Left ventricle myocardium inferior (tissue), 1 donor: ENCODE measurements at regions not wholly inside any gene's neighbourhood (a gene's known extent, or its start where the extent isn't known, plus 50 kb on each side); places are given as distances from the start of the nearest gene placed in this dataset.
"Not testable (repeated sequence)": the region's sequence is repeated elsewhere in the genome, so short reads cannot be mapped to it uniquely, and the experiment has no call there.

Source experiments
- DNase-seq: peaks from one replicate; pipeline ENCODE4 v3.0.0-alpha.2; 2020
- H3K27ac ChIP-seq: fragments of 200-600 bp; replicated peaks from 2 replicates; pipeline ENCODE4 v1.8.0; 2021
- H3K27me3 ChIP-seq: fragments of 200-600 bp; 2 replicates; pipeline ENCODE4 v1.8.0; 2021; ENCODE audit warnings: low read depth
- H3K36me3 ChIP-seq: fragments of 200-600 bp; 2 replicates; pipeline ENCODE4 v1.8.0; 2021
- H3K4me1 ChIP-seq: fragments of 200-600 bp; 2 replicates; pipeline ENCODE4 v1.8.0; 2021
- H3K4me3 ChIP-seq: fragments of 200-600 bp; 2 replicates; pipeline ENCODE4 v1.8.0; 2021; ENCODE audit warnings: mild to moderate bottlenecking, moderate library complexity
- H3K9me3 ChIP-seq: fragments of 200-600 bp; replicated peaks from 2 replicates; pipeline ENCODE4 v1.8.0; 2021
- intact Hi-C: fragments of 100-400 bp; cut with micrococcal nuclease; formaldehyde crosslinking; loops from one replicate; pipeline ENCODE4 v1.11.0; 2022
- TF ChIP-seq, protein P1 (sequence below): fragments of 200-600 bp; IDR thresholded peaks from 2 replicates; pipeline ENCODE4 v1.8.0; 2021; ENCODE audit warnings: antibody characterized with exemption, mild to moderate bottlenecking, borderline replicate concordance
- donor health status: DM: no; HTN: yes; CAD: no; lungs with severe emphysema.

- Histone ChIP-seq H3K4me3 (no peak overlapping the region), H3K27ac (no peak overlapping the region), H3K27me3 (no peaks in the 10 kb centered on the region), H3K9me3 (no peaks in the 10 kb centered on the region), H3K4me1 (no peaks in the 10 kb centered on the region), H3K36me3 (no peaks in the 10 kb centered on the region)
- TF ChIP-seq, protein P1, sequence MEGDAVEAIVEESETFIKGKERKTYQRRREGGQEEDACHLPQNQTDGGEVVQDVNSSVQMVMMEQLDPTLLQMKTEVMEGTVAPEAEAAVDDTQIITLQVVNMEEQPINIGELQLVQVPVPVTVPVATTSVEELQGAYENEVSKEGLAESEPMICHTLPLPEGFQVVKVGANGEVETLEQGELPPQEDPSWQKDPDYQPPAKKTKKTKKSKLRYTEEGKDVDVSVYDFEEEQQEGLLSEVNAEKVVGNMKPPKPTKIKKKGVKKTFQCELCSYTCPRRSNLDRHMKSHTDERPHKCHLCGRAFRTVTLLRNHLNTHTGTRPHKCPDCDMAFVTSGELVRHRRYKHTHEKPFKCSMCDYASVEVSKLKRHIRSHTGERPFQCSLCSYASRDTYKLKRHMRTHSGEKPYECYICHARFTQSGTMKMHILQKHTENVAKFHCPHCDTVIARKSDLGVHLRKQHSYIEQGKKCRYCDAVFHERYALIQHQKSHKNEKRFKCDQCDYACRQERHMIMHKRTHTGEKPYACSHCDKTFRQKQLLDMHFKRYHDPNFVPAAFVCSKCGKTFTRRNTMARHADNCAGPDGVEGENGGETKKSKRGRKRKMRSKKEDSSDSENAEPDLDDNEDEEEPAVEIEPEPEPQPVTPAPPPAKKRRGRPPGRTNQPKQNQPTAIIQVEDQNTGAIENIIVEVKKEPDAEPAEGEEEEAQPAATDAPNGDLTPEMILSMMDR = no peak
- intact Hi-C loops = no loop called here
- DNase-seq = no peak
Measured at GRCh38 chrX:39491548-39492297, 606.0 kb downstream of the BCOR start.

- H3K27me3 ChIP-seq = no peaks in the 10 kb centered on the region
- intact Hi-C loops = no loop called here
- TF ChIP-seq, protein P1 = no peak
- H3K9me3 ChIP-seq = no peaks in the 10 kb centered on the region
- no peak overlapping the region for H3K4me3 ChIP-seq
- H3K4me1 ChIP-seq = no peaks in the 10 kb centered on the region
- H3K36me3 ChIP-seq = no peaks in the 10 kb centered on the region
- DNase-seq = no peak
- H3K27ac ChIP-seq = no peak overlapping the region
Measured at GRCh38 chrX:39492497-39493162, 605.1 kb downstream of the BCOR start.

GRCh38 chrX:39493168-39493567, 604.6 kb downstream of the BCOR start:
- TF ChIP-seq, protein P1 = no peak
- H3K4me1 ChIP-seq = no peaks in the 10 kb centered on the region

GRCh38 chrX:39497117-39497516, 600.6 kb downstream of the BCOR start:
- DNase-seq, intact Hi-C loops, H3K36me3 ChIP-seq, H3K27me3 ChIP-seq, H3K4me3 ChIP-seq, H3K9me3 ChIP-seq, H3K4me1 ChIP-seq, H3K27ac ChIP-seq: not testable (repeated sequence)

More at GRCh38 chrX:39493168-39493567, 604.6 kb downstream of the BCOR start:
- Histone ChIP-seq H3K4me3 (no peak overlapping the region), H3K27me3 (no peaks in the 10 kb centered on the region), H3K27ac (no peak overlapping the region), H3K36me3 (no peaks in the 10 kb centered on the region), H3K9me3 (no peaks in the 10 kb centered on the region)
- intact Hi-C loops = no loop called here
- no peak for DNase-seq

GRCh38 chrX:39497702-39498265, 600.0 kb downstream of the BCOR start:
- Histone ChIP-seq H3K36me3 (no peaks in the 10 kb centered on the region), H3K9me3 (no peaks in the 10 kb centered on the region), H3K27me3 (no peaks in the 10 kb centered on the region), H3K27ac (no peak overlapping the region), H3K4me1 (no peaks in the 10 kb centered on the region), H3K4me3 (no peak overlapping the region)
- intact Hi-C loops = no loop called here
- TF ChIP-seq, protein P1 = no peak
- no peak for DNase-seq

DNA sequence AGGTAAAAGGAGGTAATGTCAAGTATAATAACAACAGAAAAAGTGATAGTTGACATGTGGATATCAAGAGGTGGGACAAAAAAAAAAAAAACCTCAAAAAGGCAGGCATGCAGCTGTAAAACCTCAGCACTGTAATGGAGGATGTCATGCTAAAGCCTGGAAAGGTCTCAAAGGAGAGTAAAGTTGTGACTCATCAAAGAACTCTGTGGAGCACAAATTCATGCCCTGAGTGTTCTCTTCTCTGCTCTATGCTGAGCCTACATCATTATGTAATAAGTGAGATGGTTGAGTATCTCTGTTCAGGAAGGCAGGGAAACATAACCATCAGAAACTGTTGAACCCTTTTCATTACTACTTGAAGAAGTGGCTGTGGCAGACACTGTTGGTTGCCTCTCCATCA, 597.8 kb downstream of the BCOR start:
- intact Hi-C loops = no loop called here
- TF ChIP-seq, protein P1 = no peak
- Histone ChIP-seq H3K27ac (no peak overlapping the region), H3K4me1 (no peaks in the 10 kb centered on the region), H3K36me3 (no peaks in the 10 kb centered on the region), H3K4me3 (no peak overlapping the region), H3K9me3 (no peaks in the 10 kb centered on the region), H3K27me3 (no peaks in the 10 kb centered on the region)
- DNase-seq = no peak
